ENCODE measurements at regions not wholly inside any gene's neighbourhood (a gene's known extent, or its start where the extent isn't known, plus 50 kb on each side); places are given as distances from the start of the nearest gene placed in this dataset.

- TF ChIP-seq EZH2phosphoT487 (IDR thresholded peaks at IDR 0.05; ENCODE audit: insufficient read depth, low read depth): no peak
- no peak for TF ChIP-seq EZH2 (IDR thresholded peaks at IDR 0.05; ENCODE audit: insufficient read depth, poor library complexity, severe bottlenecking)
These were observed 92.2 kb upstream of the INTU start for GRCh38 chr4:127540497-127541025.

Data from GM23248 (cell line).